Smooth muscle cell (in vitro differentiated cells): ENCODE measurements at regions not wholly inside any gene's neighbourhood (a gene's known extent, or its start where the extent isn't known, plus 50 kb on each side); places are given as distances from the start of the nearest gene placed in this dataset.

Experiments used
- DNase-seq: peaks from one replicate; lab custom pipeline; 2025; ENCODE audit not compliant: unreplicated experiment; lab: John Stamatoyannopoulos, UW
- H2AFZ ChIP-seq: fragments of 200-600 bp; sonication (generic); 2 replicates; pipeline ENCODE4 v1.6.0; 2016; ENCODE audit warnings: antibody characterized with exemption, low read depth, mild to moderate bottlenecking
- H3F3A ChIP-seq: fragments of 200-600 bp; sonication (generic); 2 replicates; pipeline ENCODE4 v1.6.0; 2017; ENCODE audit warnings: antibody characterized with exemption, low read depth
- H3K27ac ChIP-seq: fragments of 200-600 bp; sonication (generic); 2 replicates; pipeline ENCODE4 v1.5.1; 2016; ENCODE audit warnings: low read depth, mild to moderate bottlenecking
- H3K27me3 ChIP-seq: fragments of 200-600 bp; sonication (generic); 2 replicates; pipeline ENCODE4 v1.6.1; 2016; ENCODE audit warnings: low read depth, mild to moderate bottlenecking
- H3K36me3 ChIP-seq: fragments of 200-600 bp; sonication (generic); 2 replicates; pipeline ENCODE4 v1.5.1; 2016; ENCODE audit warnings: low read depth
- H3K4me1 ChIP-seq: fragments of 200-600 bp; sonication (generic); 2 replicates; pipeline ENCODE4 v1.5.1; 2016; ENCODE audit warnings: low read depth
- H3K4me2 ChIP-seq: fragments of 200-600 bp; sonication (generic); 2 replicates; pipeline ENCODE4 v1.6.0; 2016; ENCODE audit warnings: mild to moderate bottlenecking
- H3K4me3 ChIP-seq: fragments of 200-600 bp; sonication (generic); 2 replicates; pipeline ENCODE4 v1.5.1; 2016; ENCODE audit warnings: mild to moderate bottlenecking
- H3K79me2 ChIP-seq: fragments of 200-600 bp; sonication (generic); 2 replicates; pipeline ENCODE4 v1.6.0; 2016; ENCODE audit warnings: low read depth, mild to moderate bottlenecking
- H3K9ac ChIP-seq: fragments of 200-600 bp; sonication (generic); 2 replicates; pipeline ENCODE4 v1.6.0; 2016; ENCODE audit warnings: low read depth
- H3K9me3 ChIP-seq: fragments of 200-600 bp; sonication (generic); replicated peaks from 2 replicates; pipeline ENCODE4 v1.5.1; 2016; ENCODE audit warnings: low read depth
- H4K20me1 ChIP-seq: fragments of 200-600 bp; sonication (generic); 2 replicates; pipeline ENCODE4 v1.6.0; 2016; ENCODE audit warnings: low read depth
- CTCF ChIP-seq: fragments of 200-600 bp; sonication (generic); IDR thresholded peaks from 2 replicates; pipeline ENCODE4 v1.5.1; 2017; ENCODE audit warnings: borderline replicate concordance, mild to moderate bottlenecking, antibody characterized with exemption; ENCODE audit not compliant: insufficient read depth, poor library complexity, severe bottlenecking
- WGBS: methylation state at CpG from one replicate; pipeline ENCODE4 v1.1.7; 2016; ENCODE audit warnings: low lambda C conversion rate; 5-methylcytosine and 5-hydroxymethylcytosine counted together

- H2AFZ ChIP-seq, result no peak overlapping the region
Measured at GRCh38 chr11:41659985-41660384, 200.5 kb upstream of the LRRC4C start.

GRCh38 chr11:41660585-41660984 lies 201.1 kb upstream of the LRRC4C start:
- Histone ChIP-seq H4K20me1 (no peaks in the 10 kb centered on the region), H3K4me1 (no peaks in the 10 kb centered on the region), H3K9me3 (no peaks in the 10 kb centered on the region), H2AFZ (no peak overlapping the region), H3F3A (no peaks in the 10 kb centered on the region), H3K36me3 (no peaks in the 10 kb centered on the region), H3K27ac (no peak overlapping the region), H3K9ac (no peak overlapping the region), H3K4me3 (no peak overlapping the region), H3K79me2 (no peaks in the 10 kb centered on the region), H3K4me2 (no peak overlapping the region), H3K27me3 (no peaks in the 10 kb centered on the region)
- 74% methylated on average over 8 of the region's 8 CpGs for WGBS
- DNase-seq, result no peak
- TF ChIP-seq CTCF, result peak; percentile 6

More at GRCh38 chr11:41659985-41660384, 200.5 kb upstream of the LRRC4C start:
- 89% methylated on average over 9 of the region's 9 CpGs for WGBS
- DNase-seq, result no peak
- Histone ChIP-seq H3K79me2 (no peaks in the 10 kb centered on the region), H3K36me3 (no peaks in the 10 kb centered on the region), H3K9me3 (no peaks in the 10 kb centered on the region), H3K9ac (no peak overlapping the region), H3K4me2 (no peak overlapping the region), H3K27me3 (no peaks in the 10 kb centered on the region), H3K27ac (no peak overlapping the region), H3K4me3 (no peak overlapping the region), H3F3A (no peaks in the 10 kb centered on the region), H4K20me1 (no peaks in the 10 kb centered on the region), H3K4me1 (no peaks in the 10 kb centered on the region)
- no peak for TF ChIP-seq CTCF

GRCh38 chr11:41665441-41666360 lies 206.2 kb upstream of the LRRC4C start:
- no peaks in the 10 kb centered on the region for H3K4me1 ChIP-seq
- H3K27me3 ChIP-seq, result no peaks in the 10 kb centered on the region
- H3K4me3 ChIP-seq, result no peak overlapping the region
- no peak overlapping the region for H3K9ac ChIP-seq
- WGBS, result 38% methylated on average over 7 of the region's 7 CpGs
- no peaks in the 10 kb centered on the region for H3K9me3 ChIP-seq
- H3K79me2 ChIP-seq, result no peaks in the 10 kb centered on the region
- no peak overlapping the region for H2AFZ ChIP-seq
- no peak overlapping the region for H3K4me2 ChIP-seq
- H4K20me1 ChIP-seq, result no peaks in the 10 kb centered on the region
- no peaks in the 10 kb centered on the region for H3F3A ChIP-seq
- H3K27ac ChIP-seq, result no peak overlapping the region
- TF ChIP-seq CTCF, result no peak
- no peaks in the 10 kb centered on the region for H3K36me3 ChIP-seq
- no peak for DNase-seq
